Naive thymus-derived CD4-positive, alpha-beta T cell (primary cell): ENCODE measurements at regions not wholly inside any gene's neighbourhood (a gene's known extent, or its start where the extent isn't known, plus 50 kb on each side); places are given as distances from the start of the nearest gene placed in this dataset.

ENCODE experiments used
- ATAC-seq: fragments of 150-1000 bp; cut with Tn5 transposase; 2 replicates; pipeline ENCODE4 v1.10.0; 2021; ENCODE audit warnings: mild to moderate bottlenecking, moderate library complexity
- CTCF ChIA-PET: fragments of 350-600 bp; sonication (Branson Sonifier 250); formaldehyde crosslinking; loops from one replicate; lab custom pipeline; 2021; ENCODE audit warnings: antibody characterized with exemption; lab: Charles Lee
- POLR2A ChIA-PET: fragments of 350-600 bp; sonication (Branson Sonifier 250); formaldehyde crosslinking; loops from one replicate; lab custom pipeline; 2021; ENCODE audit warnings: antibody characterized with exemption, inconsistent platforms; lab: Charles Lee
- DNase-seq, 9 donors: peaks; one replicate each; pipeline versions ENCODE4 v3.0.0 to v3.0.0-alpha.2; 2020 to 2022; ENCODE audit warnings: mixed read lengths in 1 of 9
- H3K27ac ChIP-seq: one replicate; pipeline ENCODE4 v1.7.0; 2013; ENCODE audit warnings: mild to moderate bottlenecking, low read depth, low read length, moderate library complexity
- H3K27me3 ChIP-seq, 2 donors: one replicate each; pipeline ENCODE4 v1.7.0; 2013; ENCODE audit warnings: low read length in 2 of 2, mild to moderate bottlenecking in 2 of 2, moderate library complexity in 2 of 2; ENCODE audit not compliant: control insufficient read depth in 2 of 2, insufficient read depth in 2 of 2
- H3K36me3 ChIP-seq, 3 experiments: 1 replicate in 2 of 3; 2 replicates in 1 of 3; pipeline ENCODE4 v1.7.0; 2013; ENCODE audit warnings: low read length in 3 of 3, mild to moderate bottlenecking in 3 of 3, moderate library complexity in 1 of 3; ENCODE audit not compliant: insufficient read depth in 3 of 3, control insufficient read depth in 2 of 3
- H3K4me1 ChIP-seq, 2 donors: one replicate each; pipeline ENCODE4 v1.7.0; 2013; ENCODE audit warnings: low read length in 2 of 2, mild to moderate bottlenecking in 2 of 2, moderate library complexity in 1 of 2; ENCODE audit not compliant: control insufficient read depth in 2 of 2, insufficient read depth in 2 of 2
- H3K4me3 ChIP-seq: 2 replicates; pipeline ENCODE4 v1.7.0; 2013; ENCODE audit warnings: mild to moderate bottlenecking, low read length
- H3K9me3 ChIP-seq, 3 experiments: 1 replicate in 2 of 3; 2 replicates in 1 of 3; pipeline ENCODE4 v1.7.0; 2013; ENCODE audit warnings: low read length in 3 of 3; ENCODE audit not compliant: control insufficient read depth in 2 of 3
- H3K27ac Mint-ChIP-seq, 9 donors: one replicate each; pipeline ENCODE4 v1.8.0; 2020 to 2022; ENCODE audit warnings: mixed read lengths in 9 of 9, mild to moderate bottlenecking in 8 of 9, moderate library complexity in 5 of 9, inconsistent platforms in 2 of 9
- H3K27me3 Mint-ChIP-seq, 5 donors: one replicate each; pipeline ENCODE4 v1.8.0; 2021 to 2022; ENCODE audit warnings: mixed read lengths in 5 of 5, mild to moderate bottlenecking in 1 of 5
- H3K36me3 Mint-ChIP-seq, 5 donors: one replicate each; pipeline ENCODE4 v1.8.0; 2020 to 2022; ENCODE audit warnings: mixed read lengths in 5 of 5, mild to moderate bottlenecking in 3 of 5, inconsistent platforms in 1 of 5
- H3K4me1 Mint-ChIP-seq, 7 donors: one replicate each; pipeline ENCODE4 v1.8.0; 2020 to 2022; ENCODE audit warnings: mixed read lengths in 7 of 7, mild to moderate bottlenecking in 3 of 7, inconsistent platforms in 1 of 7
- H3K4me3 Mint-ChIP-seq, 10 donors: one replicate each; pipeline ENCODE4 v1.8.0; 2020 to 2022; ENCODE audit warnings: mild to moderate bottlenecking in 10 of 10, mixed read lengths in 10 of 10, moderate library complexity in 6 of 10, inconsistent platforms in 2 of 10
- H3K9me3 Mint-ChIP-seq, 11 donors: one replicate each; pipeline ENCODE4 v1.8.0; 2020 to 2022; ENCODE audit warnings: mixed read lengths in 11 of 11, mild to moderate bottlenecking in 4 of 11, inconsistent platforms in 1 of 11, moderate library complexity in 1 of 11
- intact Hi-C, 2 donors: fragments of 100-400 bp; cut with micrococcal nuclease; formaldehyde crosslinking; loops; one replicate each; pipeline ENCODE4 v1.15.1; 2023

DNA sequence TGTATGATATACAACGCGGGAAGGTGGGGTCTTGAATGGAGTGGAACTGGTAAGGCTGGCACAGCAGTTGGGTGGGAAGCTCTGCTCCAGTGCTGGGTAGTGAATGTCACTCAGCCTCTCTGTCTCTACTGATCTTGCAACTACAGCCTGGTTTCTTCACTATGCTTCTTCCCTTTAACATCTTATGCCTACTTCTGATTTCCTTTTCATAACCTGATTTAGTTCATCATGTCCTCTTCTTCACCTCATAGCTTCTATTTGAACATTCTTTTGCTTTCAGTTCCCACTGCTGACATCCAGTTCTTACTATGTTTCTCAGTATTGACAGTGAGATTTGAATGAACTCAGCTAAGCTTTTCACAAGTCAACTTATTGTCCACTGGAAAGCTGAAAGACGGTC lies 286.2 kb downstream of the ARL6IP6 start:
- Histone ChIP-seq H3K4me3 (no peak overlapping the region), H3K27me3 (no peaks in the 10 kb centered on the region), H3K36me3 (no peaks in the 10 kb centered on the region), H3K9me3 (no peaks in the 10 kb centered on the region), H3K27ac (no peak overlapping the region), H3K4me1 (no peaks in the 10 kb centered on the region)
- H3K4me3 Mint-ChIP-seq: no peak overlapping the region
- peaks cover 0 to 10% (median 2%) of the 10 kb centered on the region in 11 donors for H3K9me3 Mint-ChIP-seq
- intact Hi-C loops: no loop called here
- DNase-seq (no peak), ATAC-seq (no peak)
- no peak overlapping the region for H3K27ac Mint-ChIP-seq
- no peaks in the 10 kb centered on the region for H3K4me1 Mint-ChIP-seq
- H3K36me3 Mint-ChIP-seq: no peaks in the 10 kb centered on the region
- H3K27me3 Mint-ChIP-seq: no peaks in the 10 kb centered on the region
- ChIA-PET POLR2A (no interaction called here), CTCF (no interaction called here)

DNA sequence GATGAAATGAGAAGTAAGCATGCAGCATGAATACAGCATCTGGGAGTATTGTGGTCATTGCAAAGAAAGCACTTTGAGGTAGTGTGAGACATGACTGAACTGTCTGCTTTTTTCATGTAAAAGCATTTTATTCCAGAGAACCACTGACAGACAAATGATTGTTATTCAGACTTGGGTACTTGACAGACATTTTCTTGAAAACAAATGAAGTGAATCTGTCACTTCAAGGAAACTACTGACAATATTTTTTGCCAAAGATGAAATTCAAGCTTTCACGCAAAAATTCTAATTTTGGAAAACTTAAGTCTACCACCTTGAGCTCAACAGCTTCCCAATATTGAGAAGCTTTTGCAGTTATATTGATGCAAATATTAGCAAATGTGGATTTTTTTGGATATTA lies 255.7 kb downstream of the ARL6IP6 start:
- H3K27ac ChIP-seq: no peak overlapping the region
- H3K4me1 ChIP-seq: no peaks in the 10 kb centered on the region
- DNase-seq: no peak
- POLR2A ChIA-PET: no interaction called here
- no peak overlapping the region for H3K4me3 Mint-ChIP-seq
- intact Hi-C loops: no loop called here
- H3K27me3 ChIP-seq: no peaks in the 10 kb centered on the region
- H3K36me3 ChIP-seq: no peaks in the 10 kb centered on the region
- no peak for ATAC-seq
- H3K36me3 Mint-ChIP-seq: no peaks in the 10 kb centered on the region
- no peak overlapping the region for H3K4me3 ChIP-seq
- H3K27me3 Mint-ChIP-seq: peaks cover 0 to 4% (median 0%) of the 10 kb centered on the region in 5 donors
- H3K4me1 Mint-ChIP-seq: no peaks in the 10 kb centered on the region
- no peaks in the 10 kb centered on the region for H3K9me3 ChIP-seq
- H3K9me3 Mint-ChIP-seq: peaks cover 0 to 16% (median 9%) of the 10 kb centered on the region in 11 donors
- no peak overlapping the region for H3K27ac Mint-ChIP-seq
- CTCF ChIA-PET: no interaction called here

DNA sequence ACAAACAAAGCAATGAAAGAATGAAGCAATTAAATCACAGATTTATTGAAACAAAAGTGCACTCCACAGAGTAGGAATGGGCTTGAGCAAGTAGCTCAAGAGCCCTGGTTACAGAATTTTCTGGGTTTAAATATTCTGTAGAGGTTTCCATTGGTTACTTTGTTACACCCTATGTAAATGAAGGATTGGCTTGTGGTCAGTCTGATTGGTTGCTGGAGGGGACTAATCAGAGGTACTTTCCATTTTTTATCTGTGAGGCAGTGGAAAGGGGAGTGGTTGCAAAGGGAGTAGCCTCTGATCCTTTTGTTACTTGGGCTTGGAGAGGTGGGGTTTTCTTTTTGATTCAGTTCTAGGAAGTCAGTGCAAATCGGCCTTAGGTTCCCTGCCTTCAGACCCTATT lies 253.3 kb downstream of the ARL6IP6 start:
- ChIA-PET CTCF (no interaction called here), POLR2A (no interaction called here)
- H3K4me1 Mint-ChIP-seq: no peaks in the 10 kb centered on the region
- no peaks in the 10 kb centered on the region for H3K4me1 ChIP-seq
- no peaks in the 10 kb centered on the region for H3K27me3 ChIP-seq
- H3K27ac Mint-ChIP-seq: no peak overlapping the region
- no peaks in the 10 kb centered on the region for H3K36me3 ChIP-seq
- no peak overlapping the region for H3K4me3 Mint-ChIP-seq
- intact Hi-C loops: no loop called here
- peaks cover 0 to 4% (median 0%) of the 10 kb centered on the region in 5 donors for H3K27me3 Mint-ChIP-seq
- H3K27ac ChIP-seq: no peak overlapping the region
- no peak for ATAC-seq
- H3K36me3 Mint-ChIP-seq: no peaks in the 10 kb centered on the region
- no peaks in the 10 kb centered on the region for H3K9me3 ChIP-seq
- DNase-seq: no peak
- no peak overlapping the region for H3K4me3 ChIP-seq
- H3K9me3 Mint-ChIP-seq: peaks cover 0 to 20% (median 10%) of the 10 kb centered on the region in 11 donors

DNA sequence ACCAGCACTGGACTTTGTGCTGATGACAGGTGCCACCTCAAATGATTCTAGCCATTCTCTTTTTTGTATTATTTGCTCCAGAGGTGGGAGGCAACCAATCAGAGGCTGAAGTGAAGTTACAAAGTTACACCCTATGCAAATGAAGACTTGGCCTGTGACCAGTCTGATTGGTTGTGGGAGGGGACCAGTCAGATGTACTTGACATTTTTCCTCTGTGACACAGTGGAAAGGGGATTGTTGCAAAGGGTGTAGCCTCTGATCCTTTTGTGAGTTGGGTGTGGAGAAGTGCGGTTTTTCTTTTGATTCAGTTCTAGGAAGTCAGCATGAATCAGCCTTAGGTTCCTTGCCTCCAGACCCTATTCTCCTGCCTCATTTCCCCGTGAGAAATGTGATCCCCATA lies 244.0 kb downstream of the ARL6IP6 start:
- DNase-seq: no peak
- no peaks in the 10 kb centered on the region for H3K9me3 ChIP-seq
- intact Hi-C loops: no loop called here
- peaks cover 0 to 4% (median 0%) of the 10 kb centered on the region in 11 donors for H3K9me3 Mint-ChIP-seq
- no peaks in the 10 kb centered on the region for H3K36me3 ChIP-seq
- no peak overlapping the region for H3K4me3 ChIP-seq
- H3K4me3 Mint-ChIP-seq: no peak overlapping the region
- ATAC-seq: no peak
- H3K27me3 Mint-ChIP-seq: peaks cover 0 to 3% (median 0%) of the 10 kb centered on the region in 5 donors
- CTCF ChIA-PET: no interaction called here
- H3K27me3 ChIP-seq: peaks cover 0 to 4% of the 10 kb centered on the region in 2 donors
- no peaks in the 10 kb centered on the region for H3K4me1 ChIP-seq
- H3K27ac ChIP-seq: no peak overlapping the region
- H3K4me1 Mint-ChIP-seq: no peaks in the 10 kb centered on the region
- no peaks in the 10 kb centered on the region for H3K36me3 Mint-ChIP-seq
- no peak overlapping the region for H3K27ac Mint-ChIP-seq
- POLR2A ChIA-PET: no interaction called here

DNA sequence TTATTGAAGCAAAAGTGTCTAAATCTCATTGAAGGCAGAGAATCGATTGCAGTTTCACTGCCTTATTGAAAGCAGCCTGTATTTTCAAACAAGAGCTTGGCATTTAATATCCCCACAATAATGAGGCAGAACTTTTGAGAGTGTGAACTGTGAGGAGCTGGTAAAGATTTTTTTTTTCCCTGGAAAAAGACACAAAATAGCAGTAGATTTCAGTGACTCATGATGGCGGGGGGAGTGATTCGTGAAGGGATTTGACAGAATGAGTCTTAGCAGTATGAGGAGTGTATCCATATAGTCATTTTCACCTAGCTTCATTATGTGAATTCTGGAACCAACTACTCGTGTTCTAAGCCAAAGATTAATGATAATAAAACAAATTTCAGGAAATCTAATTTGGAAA lies 242.9 kb downstream of the ARL6IP6 start:
- Histone ChIP-seq H3K36me3 (no peaks in the 10 kb centered on the region), H3K27me3 (peaks cover 0 to 4% of the 10 kb centered on the region in 2 donors), H3K27ac (no peak overlapping the region), H3K4me3 (no peak overlapping the region), H3K4me1 (no peaks in the 10 kb centered on the region), H3K9me3 (no peaks in the 10 kb centered on the region)
- no peaks in the 10 kb centered on the region for H3K4me1 Mint-ChIP-seq
- H3K27me3 Mint-ChIP-seq: peaks cover 0 to 3% (median 0%) of the 10 kb centered on the region in 5 donors
- ATAC-seq: no peak
- H3K9me3 Mint-ChIP-seq: peaks cover 0 to 4% (median 0%) of the 10 kb centered on the region in 11 donors
- DNase-seq: no peak
- no peaks in the 10 kb centered on the region for H3K36me3 Mint-ChIP-seq
- H3K4me3 Mint-ChIP-seq: no peak overlapping the region
- POLR2A ChIA-PET: no interaction called here
- CTCF ChIA-PET: no interaction called here
- H3K27ac Mint-ChIP-seq: no peak overlapping the region
- intact Hi-C loops: no loop called here

DNA sequence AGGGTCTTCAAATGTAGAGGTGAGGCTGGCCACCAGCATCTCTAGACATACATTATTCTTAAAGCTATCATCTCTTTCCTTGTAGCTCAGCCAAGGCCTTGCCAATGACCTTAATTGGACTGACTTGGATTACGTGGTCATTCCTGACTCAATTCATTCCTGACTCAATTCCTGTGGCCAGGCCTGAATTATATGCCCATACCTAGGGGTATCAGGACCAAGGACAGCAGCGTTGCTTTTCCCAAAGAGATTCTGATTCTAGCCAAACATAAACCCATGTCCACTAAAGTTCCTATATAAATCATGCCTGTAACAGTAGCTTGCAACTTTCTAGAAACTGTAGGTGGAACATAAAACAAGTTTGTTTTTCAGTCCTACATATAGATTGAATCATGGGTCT lies 231.7 kb downstream of the ARL6IP6 start:
- DNase-seq: no peak
- Mint-ChIP-seq H3K4me1 (peaks cover 0 to 3% (median 0%) of the 10 kb centered on the region in 7 donors), H3K27me3 (peaks cover 0 to 11% (median 0%) of the 10 kb centered on the region in 5 donors), H3K9me3 (peaks cover 0 to 10% (median 0%) of the 10 kb centered on the region in 11 donors), H3K4me3 (no peak overlapping the region), H3K27ac (no peak overlapping the region), H3K36me3 (no peaks in the 10 kb centered on the region)
- intact Hi-C loops: no loop called here
- Histone ChIP-seq H3K36me3 (no peaks in the 10 kb centered on the region), H3K4me3 (no peak overlapping the region), H3K27me3 (no peaks in the 10 kb centered on the region), H3K4me1 (no peaks in the 10 kb centered on the region), H3K27ac (no peak overlapping the region), H3K9me3 (no peaks in the 10 kb centered on the region)
- POLR2A ChIA-PET: no interaction called here
- ATAC-seq: no peak
- CTCF ChIA-PET: no interaction called here

DNA sequence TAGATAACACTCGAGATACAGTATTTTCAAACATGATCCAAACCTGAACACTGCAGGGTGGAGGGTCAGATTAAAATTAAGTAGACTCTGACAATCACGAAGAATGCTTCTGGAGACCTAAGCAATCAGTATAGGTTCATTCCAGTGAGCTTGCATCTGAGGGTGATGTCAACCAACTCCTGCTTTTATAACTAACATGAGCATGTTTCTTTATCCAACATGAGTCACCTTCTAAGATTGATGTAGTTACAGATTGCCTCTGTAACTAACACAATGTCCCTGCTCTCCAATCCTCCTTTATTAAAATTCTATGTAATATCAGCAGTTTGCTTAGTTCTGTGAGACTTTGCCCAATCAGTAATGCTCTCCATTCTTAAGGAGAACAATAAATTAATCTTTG lies 225.7 kb downstream of the ARL6IP6 start:
- H3K4me1 Mint-ChIP-seq: peaks cover 0 to 3% (median 0%) of the 10 kb centered on the region in 7 donors
- Histone ChIP-seq H3K36me3 (no peaks in the 10 kb centered on the region), H3K9me3 (no peaks in the 10 kb centered on the region), H3K4me3 (no peak overlapping the region), H3K4me1 (no peaks in the 10 kb centered on the region), H3K27me3 (no peaks in the 10 kb centered on the region), H3K27ac (no peak overlapping the region)
- ATAC-seq (no peak), DNase-seq (no peak)
- H3K36me3 Mint-ChIP-seq: no peaks in the 10 kb centered on the region
- no peak overlapping the region for H3K27ac Mint-ChIP-seq
- ChIA-PET POLR2A (no interaction called here), CTCF (no interaction called here)
- intact Hi-C loops: no loop called here
- peaks cover 0 to 15% (median 3%) of the 10 kb centered on the region in 5 donors for H3K27me3 Mint-ChIP-seq
- H3K9me3 Mint-ChIP-seq: peaks cover 0 to 14% (median 3%) of the 10 kb centered on the region in 11 donors
- no peak overlapping the region for H3K4me3 Mint-ChIP-seq
